BLaER1 (cell line): ENCODE measurements at regions not wholly inside any gene's neighbourhood (a gene's known extent, or its start where the extent isn't known, plus 50 kb on each side); places are given as distances from the start of the nearest gene placed in this dataset.

Experiments used
- H3K27ac ChIP-seq: shearing (Covaris generic); formaldehyde crosslinking; 2 replicates; pipeline ENCODE4 v1.8.1; 2022
- H3K27me3 ChIP-seq: shearing (Covaris generic); formaldehyde crosslinking; 2 replicates; pipeline ENCODE4 v1.8.1; 2022
- H3K36me3 ChIP-seq: shearing (Covaris generic); formaldehyde crosslinking; 2 replicates; pipeline ENCODE4 v1.8.1; 2022
- H3K4me1 ChIP-seq: shearing (Covaris generic); formaldehyde crosslinking; 2 replicates; pipeline ENCODE4 v1.8.1; 2022
- H3K4me2 ChIP-seq: shearing (Covaris generic); formaldehyde crosslinking; 2 replicates; pipeline ENCODE4 v1.8.1; 2022
- H3K4me3 ChIP-seq: shearing (Covaris generic); formaldehyde crosslinking; 2 replicates; pipeline ENCODE4 v1.8.1; 2022
- H3K9ac ChIP-seq: shearing (Covaris generic); formaldehyde crosslinking; 2 replicates; pipeline ENCODE4 v1.8.1; 2022
- H3K9me3 ChIP-seq: shearing (Covaris generic); formaldehyde crosslinking; 2 replicates; pipeline ENCODE4 v1.8.1; 2022
- H4K20me1 ChIP-seq: shearing (Covaris generic); formaldehyde crosslinking; 2 replicates; pipeline ENCODE4 v1.8.1; 2022
- Cebpa-rat ChIP-seq: shearing (Covaris generic); IDR thresholded peaks from 2 replicates; pipeline ENCODE4 v1.8.1; 2022

- H3K4me1 ChIP-seq = no peaks in the 10 kb centered on the region
- no peaks in the 10 kb centered on the region for H4K20me1 ChIP-seq
- H3K27ac ChIP-seq = no peak overlapping the region
- H3K27me3 ChIP-seq = no peaks in the 10 kb centered on the region
- H3K4me3 ChIP-seq = no peak overlapping the region
- no peak overlapping the region for H3K9ac ChIP-seq
- 0 out of 2 replicates have a peak, but pooled peaks cover 4% of the 10 kb centered on the region for H3K9me3 ChIP-seq
- no peak for TF ChIP-seq Cebpa-rat
- H3K4me2 ChIP-seq = no peak overlapping the region
- no peaks in the 10 kb centered on the region for H3K36me3 ChIP-seq
Measured at GRCh38 chr19:29365836-29366417, 153.0 kb upstream of the UQCRFS1 start.

GRCh38 chr19:29366757-29367156 lies 153.8 kb upstream of the UQCRFS1 start:
- H3K9ac ChIP-seq = no peak overlapping the region
- 0 out of 2 replicates have a peak, but pooled peaks cover 3% of the 10 kb centered on the region for H3K9me3 ChIP-seq
- no peak overlapping the region for H3K27ac ChIP-seq
- no peaks in the 10 kb centered on the region for H3K27me3 ChIP-seq
- H3K4me2 ChIP-seq = no peak overlapping the region
- H3K36me3 ChIP-seq = no peaks in the 10 kb centered on the region
- H3K4me1 ChIP-seq = no peaks in the 10 kb centered on the region
- TF ChIP-seq Cebpa-rat = no peak
- no peak overlapping the region for H3K4me3 ChIP-seq
- no peaks in the 10 kb centered on the region for H4K20me1 ChIP-seq

GRCh38 chr19:29367791-29368222 lies 154.9 kb upstream of the UQCRFS1 start:
- H3K9ac ChIP-seq = no peak overlapping the region
- TF ChIP-seq Cebpa-rat = no peak
- H3K27me3 ChIP-seq = no peaks in the 10 kb centered on the region
- no peaks in the 10 kb centered on the region for H4K20me1 ChIP-seq
- H3K4me1 ChIP-seq = no peaks in the 10 kb centered on the region
- no peak overlapping the region for H3K27ac ChIP-seq
- no peak overlapping the region for H3K4me2 ChIP-seq
- no peaks in the 10 kb centered on the region for H3K9me3 ChIP-seq
- no peaks in the 10 kb centered on the region for H3K36me3 ChIP-seq
- no peak overlapping the region for H3K4me3 ChIP-seq

GRCh38 chr19:29370276-29370675 lies 155.5 kb upstream of the VSTM2B start:
- Histone ChIP-seq H3K4me3 (no peak overlapping the region), H3K36me3 (no peaks in the 10 kb centered on the region), H3K4me2 (no peak overlapping the region), H3K9ac (no peak overlapping the region), H3K4me1 (no peaks in the 10 kb centered on the region), H3K9me3 (no peaks in the 10 kb centered on the region), H3K27me3 (no peaks in the 10 kb centered on the region), H3K27ac (no peak overlapping the region), H4K20me1 (no peaks in the 10 kb centered on the region)
- no peak for TF ChIP-seq Cebpa-rat

GRCh38 chr19:29371251-29372090 lies 154.3 kb upstream of the VSTM2B start:
- no peak overlapping the region for H3K4me3 ChIP-seq
- no peaks in the 10 kb centered on the region for H4K20me1 ChIP-seq
- TF ChIP-seq Cebpa-rat = no peak
- H3K36me3 ChIP-seq = no peaks in the 10 kb centered on the region
- H3K4me2 ChIP-seq = no peak overlapping the region
- no peak overlapping the region for H3K9ac ChIP-seq
- H3K9me3 ChIP-seq = no peaks in the 10 kb centered on the region
- no peaks in the 10 kb centered on the region for H3K27me3 ChIP-seq
- H3K27ac ChIP-seq = no peak overlapping the region
- H3K4me1 ChIP-seq = no peaks in the 10 kb centered on the region

GRCh38 chr19:29372091-29372415 lies 153.7 kb upstream of the VSTM2B start:
- H3K36me3 ChIP-seq = no peaks in the 10 kb centered on the region
- no peak overlapping the region for H3K9ac ChIP-seq
- H3K4me3 ChIP-seq = no peak overlapping the region
- H3K4me1 ChIP-seq = no peaks in the 10 kb centered on the region
- H3K9me3 ChIP-seq = no peaks in the 10 kb centered on the region
- no peak overlapping the region for H3K4me2 ChIP-seq
- no peak overlapping the region for H3K27ac ChIP-seq
- no peak for TF ChIP-seq Cebpa-rat
- H4K20me1 ChIP-seq = no peaks in the 10 kb centered on the region
- H3K27me3 ChIP-seq = no peaks in the 10 kb centered on the region

GRCh38 chr19:29372461-29372860 lies 153.3 kb upstream of the VSTM2B start:
- H3K9me3 ChIP-seq = no peaks in the 10 kb centered on the region
- no peaks in the 10 kb centered on the region for H3K36me3 ChIP-seq
- H3K27ac ChIP-seq = no peak overlapping the region
- TF ChIP-seq Cebpa-rat = no peak
- no peak overlapping the region for H3K9ac ChIP-seq
- no peak overlapping the region for H3K4me3 ChIP-seq
- H3K4me1 ChIP-seq = no peaks in the 10 kb centered on the region
- H3K27me3 ChIP-seq = no peaks in the 10 kb centered on the region
- no peaks in the 10 kb centered on the region for H4K20me1 ChIP-seq
- H3K4me2 ChIP-seq = no peak overlapping the region

- no peaks in the 10 kb centered on the region for H3K27me3 ChIP-seq
- H3K4me2 ChIP-seq = no peak overlapping the region
- no peaks in the 10 kb centered on the region for H3K9me3 ChIP-seq
- TF ChIP-seq Cebpa-rat = no peak
- no peak overlapping the region for H3K27ac ChIP-seq
- no peaks in the 10 kb centered on the region for H3K4me1 ChIP-seq
- no peak overlapping the region for H3K4me3 ChIP-seq
- H4K20me1 ChIP-seq = no peaks in the 10 kb centered on the region
- no peaks in the 10 kb centered on the region for H3K36me3 ChIP-seq
- no peak overlapping the region for H3K9ac ChIP-seq
Measured at GRCh38 chr19:29372921-29373797, 152.6 kb upstream of the VSTM2B start.

GRCh38 chr19:29375429-29376119 lies 150.2 kb upstream of the VSTM2B start:
- Histone ChIP-seq H3K27ac (no peak overlapping the region), H3K4me2 (no peak overlapping the region), H4K20me1 (no peaks in the 10 kb centered on the region), H3K4me1 (peaks cover 12% of the 10 kb centered on the region), H3K4me3 (no peak overlapping the region), H3K36me3 (no peaks in the 10 kb centered on the region), H3K27me3 (no peaks in the 10 kb centered on the region), H3K9me3 (no peaks in the 10 kb centered on the region), H3K9ac (no peak overlapping the region)
- TF ChIP-seq Cebpa-rat = no peak
